HL-60 (cell line): ENCODE measurements at regions not wholly inside any gene's neighbourhood (a gene's known extent, or its start where the extent isn't known, plus 50 kb on each side); places are given as distances from the start of the nearest gene placed in this dataset.

Experiments used
- GABPA ChIP-seq: IDR thresholded peaks from 2 replicates; pipeline ENCODE4 v1.6.1; 2012; ENCODE audit warnings: low read depth
- POLR2AphosphoS5 ChIP-seq: IDR thresholded peaks from 2 replicates; pipeline ENCODE4 v1.6.1; 2012; ENCODE audit warnings: low read depth
- TF ChIP-seq, protein P1 (sequence below): IDR thresholded peaks from one replicate; pipeline ENCODE4 v1.5.1; 2011; ENCODE audit warnings: low read length, control low read depth, inconsistent platforms; ENCODE audit not compliant: insufficient read depth

DNA sequence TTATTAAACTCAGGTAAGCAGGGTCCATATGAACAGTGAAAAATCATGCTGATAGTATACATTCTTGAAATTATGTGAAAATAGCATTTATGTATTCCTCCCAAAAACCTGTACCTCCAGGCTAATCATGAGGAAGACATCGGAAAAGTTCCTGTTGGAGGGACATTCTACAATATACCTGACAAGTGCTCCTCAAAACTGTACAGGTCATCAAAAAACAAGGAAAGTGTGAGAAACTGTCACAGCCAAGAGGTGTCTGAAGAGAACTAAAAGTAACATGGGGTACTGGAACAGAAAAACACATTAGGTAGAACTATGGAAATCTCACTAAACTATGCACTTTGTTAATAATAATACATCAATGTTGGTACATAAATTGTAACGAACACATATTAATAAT is 326.7 kb downstream of the CRPPA start:
- TF ChIP-seq POLR2AphosphoS5, result no peak
- TF ChIP-seq, protein P1, sequence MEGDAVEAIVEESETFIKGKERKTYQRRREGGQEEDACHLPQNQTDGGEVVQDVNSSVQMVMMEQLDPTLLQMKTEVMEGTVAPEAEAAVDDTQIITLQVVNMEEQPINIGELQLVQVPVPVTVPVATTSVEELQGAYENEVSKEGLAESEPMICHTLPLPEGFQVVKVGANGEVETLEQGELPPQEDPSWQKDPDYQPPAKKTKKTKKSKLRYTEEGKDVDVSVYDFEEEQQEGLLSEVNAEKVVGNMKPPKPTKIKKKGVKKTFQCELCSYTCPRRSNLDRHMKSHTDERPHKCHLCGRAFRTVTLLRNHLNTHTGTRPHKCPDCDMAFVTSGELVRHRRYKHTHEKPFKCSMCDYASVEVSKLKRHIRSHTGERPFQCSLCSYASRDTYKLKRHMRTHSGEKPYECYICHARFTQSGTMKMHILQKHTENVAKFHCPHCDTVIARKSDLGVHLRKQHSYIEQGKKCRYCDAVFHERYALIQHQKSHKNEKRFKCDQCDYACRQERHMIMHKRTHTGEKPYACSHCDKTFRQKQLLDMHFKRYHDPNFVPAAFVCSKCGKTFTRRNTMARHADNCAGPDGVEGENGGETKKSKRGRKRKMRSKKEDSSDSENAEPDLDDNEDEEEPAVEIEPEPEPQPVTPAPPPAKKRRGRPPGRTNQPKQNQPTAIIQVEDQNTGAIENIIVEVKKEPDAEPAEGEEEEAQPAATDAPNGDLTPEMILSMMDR, result no peak
- TF ChIP-seq GABPA, result no peak
